ENCODE measurements at regions not wholly inside any gene's neighbourhood (a gene's known extent, or its start where the extent isn't known, plus 50 kb on each side); places are given as distances from the start of the nearest gene placed in this dataset.

DNA sequence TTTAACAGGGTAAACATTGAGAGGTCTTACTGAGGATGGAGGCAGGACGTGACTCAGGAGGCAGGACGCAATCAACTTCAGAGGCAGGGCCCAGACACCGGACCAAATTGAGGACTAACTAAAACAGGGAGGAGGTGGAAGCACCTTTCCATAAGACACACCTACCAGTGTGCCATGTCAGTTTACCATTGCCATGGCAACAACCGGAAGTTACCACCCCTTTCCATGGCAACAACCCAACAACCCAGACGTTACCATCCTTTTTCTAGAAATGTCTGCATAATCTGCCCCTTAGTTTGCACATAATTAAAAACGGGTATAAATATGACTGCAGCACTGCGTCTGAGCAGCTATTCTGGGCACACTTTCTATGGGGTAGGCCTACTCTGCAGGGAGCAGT, 53.5 kb upstream of the SOX21 start:
- TF ChIP-seq, protein P1, sequence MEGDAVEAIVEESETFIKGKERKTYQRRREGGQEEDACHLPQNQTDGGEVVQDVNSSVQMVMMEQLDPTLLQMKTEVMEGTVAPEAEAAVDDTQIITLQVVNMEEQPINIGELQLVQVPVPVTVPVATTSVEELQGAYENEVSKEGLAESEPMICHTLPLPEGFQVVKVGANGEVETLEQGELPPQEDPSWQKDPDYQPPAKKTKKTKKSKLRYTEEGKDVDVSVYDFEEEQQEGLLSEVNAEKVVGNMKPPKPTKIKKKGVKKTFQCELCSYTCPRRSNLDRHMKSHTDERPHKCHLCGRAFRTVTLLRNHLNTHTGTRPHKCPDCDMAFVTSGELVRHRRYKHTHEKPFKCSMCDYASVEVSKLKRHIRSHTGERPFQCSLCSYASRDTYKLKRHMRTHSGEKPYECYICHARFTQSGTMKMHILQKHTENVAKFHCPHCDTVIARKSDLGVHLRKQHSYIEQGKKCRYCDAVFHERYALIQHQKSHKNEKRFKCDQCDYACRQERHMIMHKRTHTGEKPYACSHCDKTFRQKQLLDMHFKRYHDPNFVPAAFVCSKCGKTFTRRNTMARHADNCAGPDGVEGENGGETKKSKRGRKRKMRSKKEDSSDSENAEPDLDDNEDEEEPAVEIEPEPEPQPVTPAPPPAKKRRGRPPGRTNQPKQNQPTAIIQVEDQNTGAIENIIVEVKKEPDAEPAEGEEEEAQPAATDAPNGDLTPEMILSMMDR (IDR thresholded peaks at IDR 0.05): no peak
- no peak for TF ChIP-seq POLR2A (IDR thresholded peaks at IDR 0.05)

Measured in esophagus squamous epithelium (tissue), 4 donors.